CD4-positive, alpha-beta T cell (primary cell): ENCODE measurements at regions not wholly inside any gene's neighbourhood (a gene's known extent, or its start where the extent isn't known, plus 50 kb on each side); places are given as distances from the start of the nearest gene placed in this dataset.

Experiments used
- ATAC-seq: fragments of 200-7000 bp; cut with Tn5 transposase; one replicate; pipeline ENCODE4 v1.10.0; 2022; ENCODE audit warnings: mild to moderate bottlenecking; ENCODE audit not compliant: poor library complexity
- CTCF ChIA-PET: fragments of 350-600 bp; sonication (Branson Sonifier 250); formaldehyde crosslinking; loops from one replicate; lab custom pipeline; 2021; ENCODE audit warnings: antibody characterized with exemption, inconsistent platforms; lab: Charles Lee
- POLR2A ChIA-PET: fragments of 350-600 bp; sonication (Branson Sonifier 250); formaldehyde crosslinking; loops from one replicate; lab custom pipeline; 2021; ENCODE audit warnings: antibody characterized with exemption, inconsistent platforms; lab: Charles Lee
- DNase-seq, 14 experiments: peaks; one replicate each; pipeline ENCODE4 v3.0.0-alpha.2; 2013 to 2020; ENCODE audit warnings: mixed read lengths in 2 of 14
- H3K27ac ChIP-seq, 2 donors: one replicate each; pipeline versions ENCODE4 v1.5.1 to v1.7.0; 2013; ENCODE audit warnings: low read length in 2 of 2, low read depth in 1 of 2, mild to moderate bottlenecking in 1 of 2
- H3K27me3 ChIP-seq, 2 experiments: 1 replicate in 1 of 2; 2 replicates in 1 of 2; pipeline versions ENCODE4 v1.6.1 to v1.7.0; 2013; ENCODE audit warnings: low read length in 2 of 2, control low read depth in 1 of 2, mild to moderate bottlenecking in 1 of 2, moderate library complexity in 1 of 2; ENCODE audit not compliant: insufficient read depth in 2 of 2, control insufficient read depth in 1 of 2
- H3K36me3 ChIP-seq: one replicate; pipeline ENCODE4 v1.6.1; 2013; ENCODE audit warnings: low read length, control low read depth; ENCODE audit not compliant: insufficient read depth
- H3K4me1 ChIP-seq: one replicate; pipeline ENCODE4 v1.6.1; 2013; ENCODE audit warnings: low read length, control low read depth; ENCODE audit not compliant: insufficient read depth
- H3K4me3 ChIP-seq: one replicate; pipeline ENCODE4 v1.5.1; 2013; ENCODE audit warnings: mild to moderate bottlenecking, low read length, moderate library complexity
- H3K9me3 ChIP-seq, 2 experiments: 1 replicate in 1 of 2; 2 replicates in 1 of 2; pipeline versions ENCODE4 v1.6.1 to v1.7.0; 2013; ENCODE audit warnings: low read length in 2 of 2, mild to moderate bottlenecking in 2 of 2, control low read depth in 1 of 2, moderate library complexity in 1 of 2; ENCODE audit not compliant: control insufficient read depth in 1 of 2, insufficient read depth in 1 of 2
- H3K27ac Mint-ChIP-seq: one replicate; pipeline ENCODE4 v1.8.0; 2020; ENCODE audit warnings: mixed read lengths
- H3K27me3 Mint-ChIP-seq: one replicate; pipeline ENCODE4 v1.8.0; 2021; ENCODE audit warnings: mixed read lengths
- H3K36me3 Mint-ChIP-seq: one replicate; pipeline ENCODE4 v1.8.0; 2021; ENCODE audit warnings: low read depth, mixed read lengths
- H3K4me1 Mint-ChIP-seq: one replicate; pipeline ENCODE4 v1.8.0; 2021; ENCODE audit warnings: low read depth, mixed read lengths
- H3K4me3 Mint-ChIP-seq: one replicate; pipeline ENCODE4 v1.8.0; 2020; ENCODE audit warnings: mild to moderate bottlenecking, mixed read lengths
- H3K9me3 Mint-ChIP-seq: one replicate; pipeline ENCODE4 v1.8.0; 2020; ENCODE audit warnings: mixed read lengths
- CTCF ChIP-seq: fragments of 200-600 bp; IDR thresholded peaks from one replicate; pipeline ENCODE4 v1.8.0; 2022; ENCODE audit warnings: antibody characterized with exemption, mild to moderate bottlenecking
- intact Hi-C, 2 experiments: fragments of 100-400 bp; cut with DNase I in 1 of 2; cut with micrococcal nuclease in 1 of 2; formaldehyde crosslinking; loops; one replicate each; pipeline versions ENCODE4 v1.15.1 to v1.9.0; 2023 to 2025; cut with DNase I, micrococcal nuclease

- H3K9me3 Mint-ChIP-seq = peaks cover 2% of the 10 kb centered on the region
- H3K9me3 ChIP-seq = no peaks in the 10 kb centered on the region
- POLR2A ChIA-PET = no interaction called here
- no peaks in the 10 kb centered on the region for H3K36me3 Mint-ChIP-seq
- H3K27me3 Mint-ChIP-seq = peaks cover 4% of the 10 kb centered on the region
- CTCF ChIA-PET = no interaction called here
- H3K27me3 ChIP-seq = no peaks in the 10 kb centered on the region
- no peaks in the 10 kb centered on the region for H3K4me1 ChIP-seq
- H3K27ac Mint-ChIP-seq = no peak overlapping the region
- no peak overlapping the region for H3K27ac ChIP-seq
- no peak overlapping the region for H3K4me3 Mint-ChIP-seq
- DNase-seq (no peak), ATAC-seq (no peak)
- TF ChIP-seq CTCF = no peak
- H3K36me3 ChIP-seq = no peaks in the 10 kb centered on the region
- H3K4me1 Mint-ChIP-seq = no peaks in the 10 kb centered on the region
- intact Hi-C loops = no loop called here
- H3K4me3 ChIP-seq = no peak overlapping the region
Observed at GRCh38 chrX:137847376-137847775, 281.4 kb downstream of the ZIC3 start.

- no peaks in the 10 kb centered on the region for H3K36me3 ChIP-seq
- H3K4me1 Mint-ChIP-seq = no peaks in the 10 kb centered on the region
- no peaks in the 10 kb centered on the region for H3K36me3 Mint-ChIP-seq
- H3K27me3 Mint-ChIP-seq = peaks cover 4% of the 10 kb centered on the region
- DNase-seq (no peak), ATAC-seq (no peak)
- POLR2A ChIA-PET = no interaction called here
- no peak overlapping the region for H3K27ac Mint-ChIP-seq
- no peak for TF ChIP-seq CTCF
- CTCF ChIA-PET = no interaction called here
- H3K4me3 ChIP-seq = no peak overlapping the region
- H3K4me1 ChIP-seq = no peaks in the 10 kb centered on the region
- intact Hi-C loops = no loop called here
- no peak overlapping the region for H3K27ac ChIP-seq
- H3K27me3 ChIP-seq = no peaks in the 10 kb centered on the region
- no peaks in the 10 kb centered on the region for H3K9me3 ChIP-seq
- peaks cover 2% of the 10 kb centered on the region for H3K9me3 Mint-ChIP-seq
- no peak overlapping the region for H3K4me3 Mint-ChIP-seq
Observed at GRCh38 chrX:137848266-137848905, 282.5 kb downstream of the ZIC3 start.

- POLR2A ChIA-PET = no interaction called here
- no peak for TF ChIP-seq CTCF
- Histone ChIP-seq H3K9me3 (no peaks in the 10 kb centered on the region), H3K27me3 (no peaks in the 10 kb centered on the region), H3K27ac (no peak overlapping the region), H3K4me3 (no peak overlapping the region), H3K36me3 (no peaks in the 10 kb centered on the region), H3K4me1 (no peaks in the 10 kb centered on the region)
- ATAC-seq = no peak
- Mint-ChIP-seq H3K27ac (no peak overlapping the region), H3K4me3 (no peak overlapping the region), H3K4me1 (no peaks in the 10 kb centered on the region), H3K9me3 (peaks cover 2% of the 10 kb centered on the region), H3K27me3 (peaks cover 4% of the 10 kb centered on the region), H3K36me3 (no peaks in the 10 kb centered on the region)
- no peak for DNase-seq
- CTCF ChIA-PET = no interaction called here
- intact Hi-C loops = no loop called here
Observed at GRCh38 chrX:137852502-137852901, 286.6 kb downstream of the ZIC3 start.
